GM12865 (cell line): ENCODE measurements at regions not wholly inside any gene's neighbourhood (a gene's known extent, or its start where the extent isn't known, plus 50 kb on each side); places are given as distances from the start of the nearest gene placed in this dataset.

Source experiments
- DNase-seq: peaks from one replicate; pipeline ENCODE4 v3.0.0; 2010; ENCODE audit warnings: low read depth
- H3K4me3 ChIP-seq: 2 replicates; pipeline ENCODE4 v1.5.1; 2011; ENCODE audit warnings: mild to moderate bottlenecking, low read depth, low read length, control low read depth
- CTCF ChIP-seq: IDR thresholded peaks from 2 replicates; pipeline ENCODE4 v1.5.1; 2011; ENCODE audit warnings: low read length, control low read depth, low read depth, inconsistent platforms; ENCODE audit not compliant: insufficient read depth; ENCODE audit errors: missing control alignments

GRCh38 chr6:14610141-14610540, 492.6 kb downstream of the CD83 start:
- H3K4me3 ChIP-seq, result no peak overlapping the region
- DNase-seq, result no peak
- TF ChIP-seq CTCF, result no peak

DNA sequence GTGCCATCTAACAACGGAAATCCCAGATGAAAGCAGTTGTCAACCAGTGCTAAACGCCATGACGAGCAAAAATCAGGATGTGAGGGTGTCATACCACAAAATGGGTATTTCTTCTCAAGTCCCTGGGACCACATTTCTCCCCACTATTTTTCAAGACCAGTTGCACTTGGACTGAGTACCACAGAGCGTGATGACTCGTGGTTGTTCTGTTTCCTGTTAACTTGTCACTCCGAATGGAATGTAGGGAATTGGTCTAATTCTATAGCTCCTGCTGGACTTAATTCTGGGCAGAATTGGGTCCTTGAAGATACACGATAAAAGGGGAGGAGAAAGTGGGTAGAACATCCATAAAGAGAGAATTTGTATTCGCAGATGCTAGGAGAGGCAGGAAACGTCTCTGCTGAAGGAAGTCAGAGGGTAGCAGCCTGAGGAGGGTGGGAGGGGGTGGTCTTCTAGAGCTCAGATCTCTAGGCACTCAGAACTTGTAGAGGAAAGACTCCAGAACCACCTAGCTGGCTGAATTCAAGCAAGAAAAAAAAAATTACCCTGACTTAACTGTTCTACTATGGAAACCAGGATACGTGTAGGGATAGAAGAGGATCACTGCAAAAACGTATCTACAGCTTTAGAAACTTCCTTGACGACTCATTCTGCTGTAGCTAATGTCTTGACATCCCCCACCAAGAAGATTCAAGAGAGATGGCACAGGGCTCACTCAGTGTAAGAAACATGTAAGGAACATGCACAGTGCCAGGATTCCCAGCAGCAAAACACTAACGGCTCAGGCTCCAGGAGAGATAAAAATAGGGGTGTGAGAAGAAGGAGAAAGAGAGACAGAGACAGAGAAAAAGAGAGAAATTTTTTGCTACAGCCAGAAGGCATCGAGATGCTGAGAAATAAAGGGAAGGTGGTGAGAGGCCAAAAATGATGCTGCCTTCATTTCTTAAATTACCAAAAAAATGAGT, 494.7 kb downstream of the CD83 start:
- no peak for TF ChIP-seq CTCF
- no peak for DNase-seq
- H3K4me3 ChIP-seq, result no peak overlapping the region

GRCh38 chr6:14614631-14615030, 497.1 kb downstream of the CD83 start:
- no peak overlapping the region for H3K4me3 ChIP-seq
- TF ChIP-seq CTCF, result no peak
- no peak for DNase-seq

- no peak for DNase-seq
- H3K4me3 ChIP-seq, result no peak overlapping the region
- no peak for TF ChIP-seq CTCF
These were observed 499.1 kb downstream of the CD83 start for GRCh38 chr6:14616656-14617055.

- no peak overlapping the region for H3K4me3 ChIP-seq
- no peak for DNase-seq
- TF ChIP-seq CTCF, result no peak
These were observed 501.3 kb downstream of the CD83 start for GRCh38 chr6:14618759-14619418.

DNA sequence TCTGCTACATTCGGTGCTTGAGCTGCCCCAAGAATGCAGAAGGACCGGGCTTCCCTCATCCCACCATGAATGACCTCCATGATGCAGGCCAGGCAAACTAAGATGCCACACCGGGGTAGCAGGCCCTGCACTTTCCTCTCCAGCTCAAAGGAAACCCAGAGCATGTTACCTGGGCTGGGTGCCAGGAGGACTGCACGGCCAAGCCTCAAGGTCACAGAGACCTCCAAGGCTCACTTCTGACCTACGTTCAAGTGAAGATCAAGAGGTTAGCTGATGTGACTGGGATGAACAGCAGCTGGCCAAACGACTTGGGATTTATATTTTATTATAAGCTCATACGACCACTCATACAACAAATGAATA, 501.8 kb downstream of the CD83 start:
- no peak for DNase-seq
- TF ChIP-seq CTCF, result no peak

More for the DNA sequence above, 501.8 kb downstream of the CD83 start:
- no peak overlapping the region for H3K4me3 ChIP-seq
